ENCODE measurements at regions not wholly inside any gene's neighbourhood (a gene's known extent, or its start where the extent isn't known, plus 50 kb on each side); places are given as distances from the start of the nearest gene placed in this dataset.

DNA sequence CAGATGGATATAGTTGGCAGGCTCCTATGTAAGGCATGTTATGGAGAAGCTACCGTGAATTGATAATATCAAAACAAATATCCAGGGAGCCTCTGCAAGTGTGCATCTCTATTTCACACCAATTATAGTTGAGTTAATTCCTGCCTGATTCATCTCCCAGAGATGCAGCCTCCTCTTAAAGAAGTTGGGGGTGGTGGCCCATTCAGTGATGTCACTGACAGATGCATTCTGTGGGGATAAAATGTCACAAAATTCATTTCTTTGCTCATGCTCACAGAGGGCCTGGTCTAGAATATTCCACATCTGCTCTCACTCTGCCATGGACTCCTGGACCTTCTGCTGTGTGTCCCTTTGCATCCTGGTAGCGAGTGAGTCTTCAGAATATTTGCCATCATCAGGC, 189.1 kb upstream of the PRSS1 start:
- Mint-ChIP-seq H3K9me3 (no peaks in the 10 kb centered on the region), H3K27ac (no peak overlapping the region), H3K27me3 (peaks cover 3% of the 10 kb centered on the region), H3K4me3 (peak overlapping the region; percentile 13), H3K36me3 (ENCODE audit: low read depth) (no peaks in the 10 kb centered on the region), H3K4me1 (no peaks in the 10 kb centered on the region)
- ATAC-seq (replicated peaks): no peak

DNA sequence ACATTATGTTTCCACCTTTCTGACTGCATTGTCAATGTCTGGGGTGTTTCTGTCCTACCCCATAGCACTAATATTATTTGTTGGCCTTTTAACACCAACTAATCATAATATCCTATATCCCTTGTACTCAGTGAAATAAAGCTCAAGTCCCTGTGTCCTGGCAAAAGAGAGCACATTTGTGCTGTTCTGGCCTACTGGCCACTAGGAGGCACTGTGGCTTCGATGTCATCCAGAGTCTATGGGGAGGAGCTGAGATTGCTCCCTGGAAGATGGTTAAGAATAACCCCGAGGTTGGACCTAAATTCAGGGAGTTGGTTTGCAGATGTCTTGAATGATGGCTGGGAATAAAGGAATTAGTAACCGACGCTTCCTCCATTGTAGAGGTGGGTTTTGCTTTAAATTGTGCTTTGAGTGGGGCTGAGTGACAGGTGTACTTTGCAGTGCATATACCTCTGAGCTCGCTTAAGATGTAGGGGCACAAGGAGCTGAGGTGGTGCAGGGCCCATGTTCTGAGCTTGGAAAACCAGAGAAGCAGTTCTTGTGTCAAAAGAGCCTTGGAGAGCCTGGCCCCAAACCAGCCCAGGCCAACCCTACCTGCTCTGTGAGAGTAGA, 191.2 kb upstream of the PRSS1 start:
- ATAC-seq (replicated peaks): peak; percentile 81
- Mint-ChIP-seq H3K27ac (no peak overlapping the region), H3K4me1 (no peaks in the 10 kb centered on the region)

DNA sequence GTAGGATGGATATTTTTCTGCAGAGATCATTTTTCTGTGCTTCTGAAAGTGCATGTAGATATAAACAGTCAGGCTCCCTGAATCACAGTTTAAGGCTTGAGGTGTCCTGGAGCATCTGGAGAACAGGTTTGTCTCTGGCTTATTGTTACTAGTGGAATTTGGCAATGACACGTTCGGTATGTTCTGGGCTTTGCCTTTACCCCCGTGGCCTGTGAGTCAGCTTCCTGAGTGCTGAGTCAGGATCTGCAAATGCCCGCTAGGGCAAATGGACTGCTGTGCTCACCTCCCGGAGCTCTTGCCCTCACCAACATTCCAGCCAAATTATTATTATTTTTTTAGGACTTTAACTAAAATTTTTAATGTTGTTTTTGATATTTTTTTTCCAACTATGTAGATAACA, 192.5 kb upstream of the PRSS1 start:
- peak; percentile 82 for ATAC-seq (replicated peaks)
- H3K4me3 Mint-ChIP-seq: peak overlapping the region; percentile 1
- no peaks in the 10 kb centered on the region for H3K9me3 Mint-ChIP-seq
- H3K4me1 Mint-ChIP-seq: no peaks in the 10 kb centered on the region
- peaks cover under 1% of the 10 kb centered on the region for H3K27me3 Mint-ChIP-seq
- H3K36me3 Mint-ChIP-seq (ENCODE audit: low read depth): no peaks in the 10 kb centered on the region
- H3K27ac Mint-ChIP-seq: no peak overlapping the region

More for the DNA sequence above, 191.2 kb upstream of the PRSS1 start:
- Mint-ChIP-seq H3K27me3 (peaks cover 3% of the 10 kb centered on the region), H3K4me3 (peak overlapping the region; percentile 22), H3K36me3 (ENCODE audit: low read depth) (no peaks in the 10 kb centered on the region), H3K9me3 (no peaks in the 10 kb centered on the region)

DNA sequence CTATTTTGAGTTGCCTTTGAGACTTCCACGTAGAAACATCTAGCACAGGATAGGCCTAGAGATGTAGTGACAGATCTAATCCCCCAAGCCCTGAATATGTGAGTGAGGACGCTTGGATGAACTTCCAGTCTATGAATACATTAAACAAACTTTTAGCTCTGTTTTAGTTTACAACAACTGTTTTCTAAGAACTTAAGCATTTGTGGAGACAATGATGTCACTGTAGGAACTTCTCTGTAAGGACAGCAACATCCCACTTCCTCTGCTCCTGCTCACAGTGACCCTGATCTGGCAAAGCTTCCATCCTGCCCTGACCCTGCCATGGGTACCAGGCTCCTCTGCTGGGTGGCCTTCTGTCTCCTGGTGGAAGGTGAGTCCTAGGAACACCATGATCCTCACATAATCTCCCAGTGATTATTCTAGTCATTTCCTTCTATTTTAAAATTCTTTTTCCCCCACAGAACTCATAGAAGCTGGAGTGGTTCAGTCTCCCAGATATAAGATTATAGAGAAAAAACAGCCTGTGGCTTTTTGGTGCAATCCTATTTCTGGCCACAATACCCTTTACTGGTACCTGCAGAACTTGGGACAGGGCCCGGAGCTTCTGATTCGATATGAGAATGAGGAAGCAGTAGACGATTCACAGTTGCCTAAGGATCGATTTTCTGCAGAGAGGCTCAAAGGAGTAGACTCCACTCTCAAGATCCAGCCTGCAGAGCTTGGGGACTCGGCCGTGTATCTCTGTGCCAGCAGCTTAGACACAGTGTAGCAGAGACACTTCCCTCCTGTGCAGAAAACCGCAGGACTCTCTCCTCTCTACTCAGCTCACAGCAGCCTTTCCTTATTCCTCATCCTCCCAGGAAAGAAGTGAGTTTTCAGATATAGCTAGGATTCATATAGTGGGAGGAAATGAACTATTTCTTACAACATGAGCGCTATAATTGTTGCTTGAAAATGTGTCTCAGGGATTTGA, 194.4 kb upstream of the PRSS1 start:
- peak overlapping the region; percentile 21 for H3K4me3 Mint-ChIP-seq
- no peaks in the 10 kb centered on the region for H3K9me3 Mint-ChIP-seq
- no peaks in the 10 kb centered on the region for H3K36me3 Mint-ChIP-seq (ENCODE audit: low read depth)
- H3K27ac Mint-ChIP-seq: no peak overlapping the region
- no peaks in the 10 kb centered on the region for H3K4me1 Mint-ChIP-seq
- ATAC-seq (replicated peaks): no peak
- no peaks in the 10 kb centered on the region for H3K27me3 Mint-ChIP-seq

DNA sequence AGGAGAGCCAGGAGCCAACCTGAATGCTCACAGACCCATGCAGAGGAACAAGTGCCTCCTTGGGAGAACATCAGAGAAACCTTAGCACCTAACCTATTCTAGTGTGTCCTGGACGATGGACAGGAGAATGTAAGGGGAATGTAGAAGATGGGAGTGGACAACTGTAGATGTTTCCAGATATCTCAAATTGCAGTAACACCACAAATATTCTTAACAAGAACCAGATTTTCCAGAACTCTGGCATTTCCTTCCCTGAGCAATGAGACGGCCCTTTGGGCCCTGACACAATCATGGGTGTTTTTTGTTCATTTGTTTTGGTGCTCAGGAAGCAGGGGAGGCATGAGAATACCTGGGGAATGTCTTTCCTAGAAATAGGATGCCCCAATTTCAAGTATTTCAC, 196.1 kb upstream of the PRSS1 start:
- no peaks in the 10 kb centered on the region for H3K9me3 Mint-ChIP-seq
- no peak for ATAC-seq (replicated peaks)
- H3K27ac Mint-ChIP-seq: no peak overlapping the region
- no peaks in the 10 kb centered on the region for H3K36me3 Mint-ChIP-seq (ENCODE audit: low read depth)
- no peaks in the 10 kb centered on the region for H3K27me3 Mint-ChIP-seq
- H3K4me3 Mint-ChIP-seq: no peak overlapping the region
- H3K4me1 Mint-ChIP-seq: no peaks in the 10 kb centered on the region

DNA sequence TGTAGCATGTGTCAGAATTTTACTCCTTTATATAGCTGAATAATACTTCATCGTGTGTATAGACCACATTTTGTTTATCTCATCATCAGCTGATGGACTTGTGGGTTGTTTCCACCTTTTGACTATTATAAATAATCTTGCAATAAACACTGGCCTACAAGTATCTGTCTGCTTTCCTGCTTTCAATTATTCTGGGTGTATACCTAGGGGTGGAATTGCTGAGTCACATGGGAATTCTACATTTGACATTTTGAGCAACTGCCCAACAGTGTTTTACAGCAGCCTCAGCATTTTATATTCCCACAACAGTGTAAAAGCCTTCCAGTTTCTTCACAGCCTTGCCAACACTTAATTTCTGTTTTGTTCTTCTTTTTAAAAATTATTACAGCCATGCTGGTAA, 200.3 kb upstream of the PRSS1 start:
- Mint-ChIP-seq H3K9me3 (no peaks in the 10 kb centered on the region), H3K36me3 (ENCODE audit: low read depth) (no peaks in the 10 kb centered on the region), H3K27ac (no peak overlapping the region), H3K4me1 (no peaks in the 10 kb centered on the region), H3K27me3 (no peaks in the 10 kb centered on the region), H3K4me3 (no peak overlapping the region)
- ATAC-seq (replicated peaks): no peak

DNA sequence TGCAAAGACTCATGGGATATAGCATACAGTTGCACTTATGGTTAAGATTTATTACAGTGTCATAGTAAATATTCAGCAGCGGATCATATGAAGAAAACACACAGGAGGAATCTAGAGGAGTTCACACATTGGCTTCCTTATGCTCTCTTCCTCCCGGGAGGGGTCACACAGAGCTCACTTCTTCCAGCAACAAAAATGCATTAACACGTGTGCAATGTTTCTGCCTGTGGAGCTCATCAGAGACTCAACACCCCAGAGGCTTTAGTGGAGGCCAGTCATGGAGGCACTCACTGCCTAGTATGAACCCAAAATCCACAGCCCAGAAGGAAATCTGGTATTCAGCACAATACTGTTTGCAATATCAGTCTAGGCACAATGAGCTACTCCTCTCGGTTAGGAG, 202.8 kb upstream of the PRSS1 start:
- Mint-ChIP-seq H3K27me3 (no peaks in the 10 kb centered on the region), H3K27ac (no peak overlapping the region), H3K4me1 (no peaks in the 10 kb centered on the region), H3K4me3 (no peak overlapping the region), H3K36me3 (ENCODE audit: low read depth) (no peaks in the 10 kb centered on the region), H3K9me3 (no peaks in the 10 kb centered on the region)
- ATAC-seq (replicated peaks): no peak

DNA sequence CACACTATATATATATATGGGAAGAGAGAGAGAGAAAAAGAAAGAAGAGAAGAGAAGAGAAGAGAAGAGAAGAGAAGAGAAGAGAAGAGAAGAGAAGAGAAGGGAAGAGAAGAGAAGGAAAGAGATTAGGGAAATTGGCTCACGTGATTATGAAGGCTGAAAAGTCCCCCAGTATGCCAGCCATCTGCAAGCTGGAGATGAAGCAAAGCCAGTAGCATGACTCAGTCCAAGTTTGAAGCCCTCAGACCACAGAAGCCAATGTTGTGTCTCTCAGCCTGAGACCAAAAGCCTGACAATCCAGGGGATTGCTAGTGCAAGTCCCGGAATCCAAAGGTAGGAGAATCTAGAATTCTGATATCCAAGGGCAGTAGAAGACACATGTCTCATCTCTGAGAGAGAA, 206.3 kb upstream of the PRSS1 start:
- Mint-ChIP-seq H3K27ac (no peak overlapping the region), H3K4me1 (peaks cover 6% of the 10 kb centered on the region), H3K4me3 (no peak overlapping the region), H3K9me3 (no peaks in the 10 kb centered on the region), H3K36me3 (ENCODE audit: low read depth) (no peaks in the 10 kb centered on the region), H3K27me3 (no peaks in the 10 kb centered on the region)
- no peak for ATAC-seq (replicated peaks)

DNA sequence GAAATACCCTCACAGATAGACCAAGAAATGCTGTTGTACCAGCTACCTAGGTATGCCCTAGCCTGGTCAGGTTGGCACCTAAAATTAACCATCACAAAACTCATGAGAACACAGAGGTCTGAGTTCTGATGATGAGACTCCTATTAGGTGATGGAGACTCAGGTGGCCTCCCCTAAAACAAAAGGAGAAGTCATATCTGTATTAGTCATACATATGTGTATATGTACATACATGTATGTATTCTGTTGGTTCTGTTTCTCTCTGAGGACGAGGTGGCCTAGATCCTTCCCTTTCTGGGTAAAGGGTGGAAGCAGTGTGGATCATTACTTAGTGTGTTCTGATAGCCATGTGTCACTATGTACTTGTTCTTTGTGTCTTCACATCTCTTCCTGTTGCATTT, 207.2 kb upstream of the PRSS1 start:
- no peaks in the 10 kb centered on the region for H3K27me3 Mint-ChIP-seq
- no peaks in the 10 kb centered on the region for H3K36me3 Mint-ChIP-seq (ENCODE audit: low read depth)
- no peak overlapping the region for H3K4me3 Mint-ChIP-seq
- ATAC-seq (replicated peaks): no peak
- peaks cover 6% of the 10 kb centered on the region for H3K4me1 Mint-ChIP-seq
- H3K27ac Mint-ChIP-seq: no peak overlapping the region
- no peaks in the 10 kb centered on the region for H3K9me3 Mint-ChIP-seq

DNA sequence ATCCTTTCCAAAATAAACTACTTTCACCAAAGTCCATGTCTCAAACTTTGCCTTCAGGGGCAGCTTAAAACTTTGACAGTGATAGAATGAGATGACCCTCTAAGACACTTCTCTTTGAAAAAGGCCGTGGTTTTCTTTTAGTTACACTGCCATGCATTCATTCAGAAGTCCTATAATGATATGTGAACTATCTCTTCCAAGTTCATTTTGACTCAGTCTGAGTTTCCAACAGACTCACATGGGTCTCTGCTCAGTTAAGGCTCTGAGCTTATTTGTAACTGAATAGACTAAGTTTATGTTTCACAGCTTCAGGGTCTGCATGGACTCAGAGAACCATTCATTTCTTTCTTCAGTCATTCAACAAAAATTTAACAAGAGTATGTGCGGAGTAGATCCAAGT, 208.9 kb upstream of the PRSS1 start:
- no peaks in the 10 kb centered on the region for H3K36me3 Mint-ChIP-seq (ENCODE audit: low read depth)
- ATAC-seq (replicated peaks): peak; percentile 44
- peak overlapping the region; percentile 56 for H3K4me3 Mint-ChIP-seq
- peak overlapping the region; percentile 76 for H3K27ac Mint-ChIP-seq
- H3K4me1 Mint-ChIP-seq: peaks cover 6% of the 10 kb centered on the region
- no peaks in the 10 kb centered on the region for H3K9me3 Mint-ChIP-seq
- no peaks in the 10 kb centered on the region for H3K27me3 Mint-ChIP-seq

DNA sequence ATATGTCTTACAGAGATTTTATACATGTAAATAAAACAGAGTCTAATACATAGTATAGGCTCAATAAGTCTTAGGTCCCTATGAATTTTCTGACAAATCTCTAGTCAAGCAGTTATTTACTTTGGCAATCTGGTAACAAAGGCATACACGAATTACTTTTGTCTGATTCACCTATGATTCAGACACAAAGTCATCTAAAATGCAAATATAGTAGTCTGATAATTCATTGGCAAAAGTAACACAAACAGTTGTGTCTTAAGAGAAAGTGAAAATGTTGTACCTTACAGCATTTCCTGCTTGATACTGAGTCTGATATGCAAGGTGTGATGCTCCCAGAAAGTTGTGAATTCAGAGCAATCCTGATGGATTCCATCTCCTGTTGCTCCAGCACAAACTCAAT, 209.4 kb upstream of the PRSS1 start:
- Mint-ChIP-seq H3K27ac (peak overlapping the region; percentile 76), H3K9me3 (no peaks in the 10 kb centered on the region), H3K27me3 (no peaks in the 10 kb centered on the region), H3K36me3 (ENCODE audit: low read depth) (no peaks in the 10 kb centered on the region), H3K4me3 (peak overlapping the region; percentile 56), H3K4me1 (peaks cover 6% of the 10 kb centered on the region)
- peak; percentile 36 for ATAC-seq (replicated peaks)

DNA sequence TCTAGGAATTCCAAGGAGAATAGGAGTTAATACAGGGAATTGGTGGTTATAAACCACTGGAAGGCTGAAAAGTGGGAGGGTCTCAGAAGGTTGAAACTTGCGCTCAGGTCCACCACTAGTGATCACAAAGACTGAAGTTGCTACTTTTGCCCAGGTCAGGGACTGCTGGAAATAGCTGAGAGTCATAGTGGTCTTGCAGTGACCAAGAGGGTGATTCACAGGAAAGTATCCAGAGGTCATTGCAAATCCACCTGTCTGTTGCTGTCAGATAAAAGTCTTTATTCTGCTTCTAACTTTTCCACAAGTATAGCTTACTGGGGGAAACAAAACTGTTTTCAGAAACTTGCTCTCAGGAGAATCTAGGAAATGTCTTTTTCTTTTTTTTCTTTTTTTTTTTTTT, 211.5 kb upstream of the PRSS1 start:
- H3K9me3 Mint-ChIP-seq: no peaks in the 10 kb centered on the region
- peak overlapping the region; percentile 28 for H3K4me3 Mint-ChIP-seq
- no peaks in the 10 kb centered on the region for H3K36me3 Mint-ChIP-seq (ENCODE audit: low read depth)
- ATAC-seq (replicated peaks): no peak
- no peak overlapping the region for H3K27ac Mint-ChIP-seq
- H3K27me3 Mint-ChIP-seq: no peaks in the 10 kb centered on the region
- H3K4me1 Mint-ChIP-seq: peaks cover 6% of the 10 kb centered on the region

DNA sequence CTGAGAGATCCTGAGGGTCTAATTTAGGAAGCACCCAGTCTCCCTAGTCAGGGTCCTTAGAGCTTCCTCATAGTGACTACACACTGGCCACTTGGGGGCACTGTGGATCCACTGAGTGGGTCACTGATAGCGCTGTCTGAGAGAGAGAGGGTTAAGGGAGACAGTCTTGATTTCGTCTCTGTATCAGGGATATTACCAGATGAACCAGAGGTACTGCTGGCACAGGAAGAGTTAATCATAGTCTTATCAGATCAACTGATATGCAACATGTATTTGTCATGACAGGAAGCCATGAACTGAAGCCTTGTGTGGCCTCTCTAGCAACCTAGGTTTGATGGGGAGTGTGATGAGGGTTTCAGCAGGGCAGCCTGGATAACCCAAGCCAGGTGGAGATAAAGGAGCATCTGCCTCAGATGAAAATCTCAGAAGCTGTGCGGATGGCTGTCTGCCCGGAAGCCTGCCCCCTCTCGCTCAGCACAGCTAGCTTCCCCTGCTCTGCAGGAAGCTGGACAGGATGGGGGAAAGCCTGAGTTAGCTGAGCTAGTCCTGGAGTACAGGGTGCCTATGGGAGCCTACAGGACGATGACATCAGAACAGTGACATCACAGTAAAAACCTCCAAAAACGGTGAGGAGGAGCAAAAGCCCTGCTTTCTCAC, 214.0 kb upstream of the PRSS1 start:
- peaks cover 3% of the 10 kb centered on the region for H3K4me1 Mint-ChIP-seq
- peak overlapping the region; percentile 44 for H3K4me3 Mint-ChIP-seq
- H3K36me3 Mint-ChIP-seq (ENCODE audit: low read depth): no peaks in the 10 kb centered on the region
- no peaks in the 10 kb centered on the region for H3K9me3 Mint-ChIP-seq
- H3K27me3 Mint-ChIP-seq: no peaks in the 10 kb centered on the region
- ATAC-seq (replicated peaks): peak; percentile 92
- peak overlapping the region; percentile 15 for H3K27ac Mint-ChIP-seq

DNA sequence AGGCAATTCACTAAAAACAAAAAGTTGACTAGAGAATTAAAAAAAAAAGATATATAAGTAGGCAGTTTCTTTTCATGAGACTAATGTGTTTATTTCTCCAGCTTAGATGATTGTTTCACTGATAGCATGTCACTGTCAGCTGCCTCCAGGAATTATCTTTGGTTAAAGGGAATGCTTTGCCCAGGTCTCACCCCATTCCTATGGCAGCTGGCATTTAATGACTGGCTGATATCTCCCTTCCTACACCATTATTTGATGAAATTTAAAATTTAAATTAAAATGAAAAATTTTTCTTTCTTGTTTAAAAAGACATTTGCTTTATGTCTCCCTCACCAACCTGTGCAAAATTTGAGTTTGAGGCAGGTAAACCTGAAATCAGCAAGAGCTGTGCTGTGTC, 214.5 kb upstream of the PRSS1 start:
- H3K27me3 Mint-ChIP-seq: no peaks in the 10 kb centered on the region
- H3K9me3 Mint-ChIP-seq: no peaks in the 10 kb centered on the region
- H3K4me3 Mint-ChIP-seq: peak overlapping the region; percentile 44
- peak overlapping the region; percentile 15 for H3K27ac Mint-ChIP-seq
- no peak for ATAC-seq (replicated peaks)
- no peaks in the 10 kb centered on the region for H3K4me1 Mint-ChIP-seq
- H3K36me3 Mint-ChIP-seq (ENCODE audit: low read depth): no peaks in the 10 kb centered on the region

DNA sequence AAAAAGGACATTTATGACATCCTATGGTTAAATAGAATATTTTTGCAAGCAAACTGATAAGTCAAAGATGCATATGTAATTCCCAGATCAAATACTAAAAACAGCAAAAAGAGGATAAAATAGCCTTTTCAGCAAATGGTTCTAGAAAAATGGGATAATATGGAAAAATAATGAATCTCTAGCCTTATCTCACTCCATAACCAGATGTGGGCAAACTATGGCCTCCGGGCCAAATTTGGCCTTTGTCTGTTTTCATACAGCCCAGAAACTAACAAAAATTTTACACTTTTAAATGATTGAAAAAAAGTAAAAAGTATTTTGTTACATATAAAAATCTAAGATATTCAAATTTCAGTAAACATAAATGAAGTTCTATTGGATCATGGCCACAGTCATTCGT, 215.4 kb upstream of the PRSS1 start:
- H3K36me3 Mint-ChIP-seq (ENCODE audit: low read depth): no peaks in the 10 kb centered on the region
- H3K27ac Mint-ChIP-seq: no peak overlapping the region
- no peak for ATAC-seq (replicated peaks)
- H3K4me3 Mint-ChIP-seq: no peak overlapping the region
- H3K4me1 Mint-ChIP-seq: no peaks in the 10 kb centered on the region
- no peaks in the 10 kb centered on the region for H3K9me3 Mint-ChIP-seq
- no peaks in the 10 kb centered on the region for H3K27me3 Mint-ChIP-seq
